Mesendoderm (in vitro differentiated cells): ENCODE measurements at regions not wholly inside any gene's neighbourhood (a gene's known extent, or its start where the extent isn't known, plus 50 kb on each side); places are given as distances from the start of the nearest gene placed in this dataset.

Experiments used
- DNase-seq: peaks from one replicate; pipeline ENCODE4 v3.0.0; 2013
- H2AK5ac ChIP-seq: 2 replicates; pipeline ENCODE4 v1.6.1; 2013; ENCODE audit warnings: low read length, inconsistent platforms
- H2BK120ac ChIP-seq: 2 replicates; pipeline ENCODE4 v1.6.1; 2013; ENCODE audit warnings: low read depth, mild to moderate bottlenecking, low read length, moderate library complexity, mixed read lengths
- H2BK15ac ChIP-seq: replicated peaks from 2 replicates; pipeline ENCODE4 v1.6.1; 2013; ENCODE audit warnings: low read depth, mild to moderate bottlenecking, moderate library complexity
- H2BK5ac ChIP-seq: 2 replicates; pipeline ENCODE4 v1.6.1; 2013; ENCODE audit warnings: low read length, inconsistent platforms
- H3K18ac ChIP-seq: 2 replicates; pipeline ENCODE4 v1.6.1; 2013; ENCODE audit warnings: mild to moderate bottlenecking, low read length, mixed read lengths
- H3K23ac ChIP-seq: one replicate; pipeline ENCODE4 v1.6.1; 2013; ENCODE audit warnings: low read length
- H3K27ac ChIP-seq: 2 replicates; pipeline ENCODE4 v1.5.1; 2013; ENCODE audit warnings: low read depth, mild to moderate bottlenecking, inconsistent platforms, low read length, moderate library complexity
- H3K27me3 ChIP-seq: 2 replicates; pipeline ENCODE4 v1.6.1; 2013; ENCODE audit warnings: low read length, control low read depth, mild to moderate bottlenecking, inconsistent platforms; ENCODE audit not compliant: insufficient read depth, poor library complexity
- H3K36me3 ChIP-seq: 2 replicates; pipeline ENCODE4 v1.6.1; 2013; ENCODE audit warnings: low read length, inconsistent platforms; ENCODE audit not compliant: control insufficient read depth, insufficient read depth
- H3K4ac ChIP-seq: one replicate; pipeline ENCODE4 v1.6.1; 2013; ENCODE audit warnings: low read depth, mild to moderate bottlenecking, low read length, moderate library complexity
- H3K4me1 ChIP-seq: 2 replicates; pipeline ENCODE4 v1.6.1; 2013; ENCODE audit warnings: low read depth, low read length, inconsistent platforms; ENCODE audit not compliant: control insufficient read depth
- H3K4me2 ChIP-seq: 2 replicates; pipeline ENCODE4 v1.6.1; 2013; ENCODE audit warnings: low read length
- H3K4me3 ChIP-seq: 2 replicates; pipeline ENCODE4 v1.5.1; 2013; ENCODE audit warnings: mild to moderate bottlenecking, low read length
- H3K56ac ChIP-seq: one replicate; pipeline ENCODE4 v1.6.1; 2013; ENCODE audit warnings: low read length
- H3K79me1 ChIP-seq: 2 replicates; pipeline ENCODE4 v1.6.1; 2013; ENCODE audit warnings: low read length, inconsistent platforms
- H3K79me2 ChIP-seq: 2 replicates; pipeline ENCODE4 v1.6.1; 2013; ENCODE audit warnings: mild to moderate bottlenecking, low read length; ENCODE audit not compliant: control insufficient read depth, insufficient read depth
- H3K9ac ChIP-seq: 2 replicates; pipeline ENCODE4 v1.6.1; 2013; ENCODE audit warnings: low read length, inconsistent platforms
- H4K5ac ChIP-seq: one replicate; pipeline ENCODE4 v1.6.1; 2013; ENCODE audit warnings: low read length
- H4K8ac ChIP-seq: one replicate; pipeline ENCODE4 v1.6.1; 2013; ENCODE audit warnings: low read depth, mild to moderate bottlenecking, control low read depth, low read length, moderate library complexity
- WGBS: extraction: QIAGEN DNeasy Blood & Tissue Kit; methylation state at CpG from one replicate; pipeline ENCODE4 v1.1.7; 2013; ENCODE audit warnings: low lambda C conversion rate, missing lambda C conversion rate; ENCODE audit not compliant: insufficient coverage; ENCODE audit errors: extremely low coverage; 5-methylcytosine and 5-hydroxymethylcytosine counted together

- H3K4ac ChIP-seq: no peak overlapping the region
- H3K79me2 ChIP-seq: no peaks in the 10 kb centered on the region
- no peak overlapping the region for H3K23ac ChIP-seq
- H2BK5ac ChIP-seq: no peak overlapping the region
- no peak overlapping the region for H2BK15ac ChIP-seq
- H3K27me3 ChIP-seq: no peaks in the 10 kb centered on the region
- no peak overlapping the region for H3K27ac ChIP-seq
- H3K56ac ChIP-seq: no peak overlapping the region
- DNase-seq: no peak
- H3K4me2 ChIP-seq: no peak overlapping the region
- H2BK120ac ChIP-seq: no peak overlapping the region
- WGBS: no CpG with 5 or more reads among the region's 1 CpG
- no peak overlapping the region for H3K9ac ChIP-seq
- H4K8ac ChIP-seq: no peak overlapping the region
- no peak overlapping the region for H3K18ac ChIP-seq
- no peak overlapping the region for H3K4me3 ChIP-seq
- no peak overlapping the region for H2AK5ac ChIP-seq
- H3K79me1 ChIP-seq: no peaks in the 10 kb centered on the region
- no peaks in the 10 kb centered on the region for H3K36me3 ChIP-seq
- H3K4me1 ChIP-seq: no peaks in the 10 kb centered on the region
- no peak overlapping the region for H4K5ac ChIP-seq
These were observed 311.9 kb downstream of the PLOD2 start for GRCh38 chr3:145849115-145849514.

GRCh38 chr3:145854499-145854898, 306.5 kb downstream of the PLOD2 start:
- Histone ChIP-seq H2BK120ac (no peak overlapping the region), H3K79me2 (no peaks in the 10 kb centered on the region), H3K9ac (no peak overlapping the region), H3K79me1 (no peaks in the 10 kb centered on the region), H3K4me1 (no peaks in the 10 kb centered on the region), H4K5ac (no peak overlapping the region), H2AK5ac (no peak overlapping the region), H2BK5ac (no peak overlapping the region), H3K4me2 (no peak overlapping the region), H3K36me3 (no peaks in the 10 kb centered on the region), H3K23ac (no peak overlapping the region), H3K4me3 (no peak overlapping the region), H3K27me3 (no peaks in the 10 kb centered on the region), H2BK15ac (no peak overlapping the region), H3K27ac (no peak overlapping the region), H3K56ac (no peak overlapping the region), H4K8ac (no peak overlapping the region), H3K18ac (no peak overlapping the region), H3K4ac (no peak overlapping the region)
- no peak for DNase-seq
- no CpG with 5 or more reads among the region's 2 CpGs for WGBS

GRCh38 chr3:145857956-145858355, 303.0 kb downstream of the PLOD2 start:
- no peak overlapping the region for H4K8ac ChIP-seq
- H3K36me3 ChIP-seq: no peaks in the 10 kb centered on the region
- H3K18ac ChIP-seq: no peak overlapping the region
- no peak overlapping the region for H2BK120ac ChIP-seq
- H3K27me3 ChIP-seq: no peaks in the 10 kb centered on the region
- H4K5ac ChIP-seq: no peak overlapping the region
- WGBS: no CpG with 5 or more reads among the region's 1 CpG
- H3K9ac ChIP-seq: no peak overlapping the region
- H3K23ac ChIP-seq: no peak overlapping the region
- no peak overlapping the region for H3K4me2 ChIP-seq
- H3K79me1 ChIP-seq: no peaks in the 10 kb centered on the region
- DNase-seq: peak; percentile 26
- no peaks in the 10 kb centered on the region for H3K4me1 ChIP-seq
- H2BK5ac ChIP-seq: no peak overlapping the region
- no peaks in the 10 kb centered on the region for H3K79me2 ChIP-seq
- no peak overlapping the region for H3K27ac ChIP-seq
- no peak overlapping the region for H3K4ac ChIP-seq
- no peak overlapping the region for H2BK15ac ChIP-seq
- no peak overlapping the region for H2AK5ac ChIP-seq
- H3K4me3 ChIP-seq: no peak overlapping the region
- H3K56ac ChIP-seq: no peak overlapping the region

- peak overlapping the region; percentile 28 for H3K18ac ChIP-seq
- H3K9ac ChIP-seq: no peak overlapping the region
- H3K23ac ChIP-seq: no peak overlapping the region
- H4K5ac ChIP-seq: no peak overlapping the region
- no peak overlapping the region for H3K4me3 ChIP-seq
- H2BK15ac ChIP-seq: no peak overlapping the region
- no peak overlapping the region for H3K56ac ChIP-seq
- no peak overlapping the region for H2BK120ac ChIP-seq
- no peak overlapping the region for H2AK5ac ChIP-seq
- no peak overlapping the region for H3K27ac ChIP-seq
- H3K79me2 ChIP-seq: no peaks in the 10 kb centered on the region
- no CpG with 5 or more reads among the region's 2 CpGs for whole genome bisulfite sequencing
- H2BK5ac ChIP-seq: no peak overlapping the region
- no peaks in the 10 kb centered on the region for H3K4me1 ChIP-seq
- H4K8ac ChIP-seq: no peak overlapping the region
- no peaks in the 10 kb centered on the region for H3K36me3 ChIP-seq
- DNase-seq: no peak
- H3K4me2 ChIP-seq: no peak overlapping the region
- no peaks in the 10 kb centered on the region for H3K27me3 ChIP-seq
- no peaks in the 10 kb centered on the region for H3K79me1 ChIP-seq
- no peak overlapping the region for H3K4ac ChIP-seq
These were observed 296.6 kb downstream of the PLOD2 start for GRCh38 chr3:145864336-145864735.

GRCh38 chr3:145865399-145866018, 295.5 kb downstream of the PLOD2 start:
- Histone ChIP-seq H4K8ac (no peak overlapping the region), H3K9ac (no peak overlapping the region), H3K4me1 (no peaks in the 10 kb centered on the region), H2AK5ac (no peak overlapping the region), H2BK120ac (no peak overlapping the region), H3K27me3 (no peaks in the 10 kb centered on the region), H3K27ac (no peak overlapping the region), H3K79me1 (no peaks in the 10 kb centered on the region), H3K4ac (no peak overlapping the region), H3K79me2 (no peaks in the 10 kb centered on the region), H3K18ac (no peak overlapping the region), H4K5ac (no peak overlapping the region), H3K4me3 (no peak overlapping the region), H3K4me2 (no peak overlapping the region), H3K56ac (no peak overlapping the region), H2BK15ac (no peak overlapping the region), H3K23ac (no peak overlapping the region), H2BK5ac (no peak overlapping the region), H3K36me3 (no peaks in the 10 kb centered on the region)
- DNase-seq: no peak
- WGBS: no CpG with 5 or more reads among the region's 4 CpGs

- no peak overlapping the region for H3K23ac ChIP-seq
- H3K4ac ChIP-seq: no peak overlapping the region
- H3K56ac ChIP-seq: no peak overlapping the region
- H3K79me1 ChIP-seq: no peaks in the 10 kb centered on the region
- H3K4me2 ChIP-seq: no peak overlapping the region
- no peak overlapping the region for H2AK5ac ChIP-seq
- no peak overlapping the region for H2BK120ac ChIP-seq
- no peaks in the 10 kb centered on the region for H3K36me3 ChIP-seq
- H2BK15ac ChIP-seq: no peak overlapping the region
- no peak overlapping the region for H4K8ac ChIP-seq
- no peaks in the 10 kb centered on the region for H3K79me2 ChIP-seq
- no CpG with 5 or more reads among the region's 1 CpG for WGBS
- no peak overlapping the region for H4K5ac ChIP-seq
- H3K4me1 ChIP-seq: no peaks in the 10 kb centered on the region
- DNase-seq: no peak
- no peaks in the 10 kb centered on the region for H3K27me3 ChIP-seq
- no peak overlapping the region for H3K9ac ChIP-seq
- H3K4me3 ChIP-seq: no peak overlapping the region
- H3K18ac ChIP-seq: no peak overlapping the region
- no peak overlapping the region for H3K27ac ChIP-seq
- no peak overlapping the region for H2BK5ac ChIP-seq
These were observed 291.0 kb downstream of the PLOD2 start for GRCh38 chr3:145869958-145870357.
